ENCODE measurements at regions not wholly inside any gene's neighbourhood (a gene's known extent, or its start where the extent isn't known, plus 50 kb on each side); places are given as distances from the start of the nearest gene placed in this dataset.

GRCh38 chr5:8184455-8185063 is 315.6 kb downstream of the MTRR start:
- Histone ChIP-seq H3K4me3 (no peak overlapping the region), H3K4me1 (no peaks in the 10 kb centered on the region), H3K27ac (no peak overlapping the region), H3K27me3 (no peaks in the 10 kb centered on the region), H3K36me3 (no peaks in the 10 kb centered on the region), H3K9me3 (no peaks in the 10 kb centered on the region)
- TF ChIP-seq CTCF (IDR thresholded peaks at IDR 0.05), result peak; percentile 37 to 66
- no peak for DNase-seq (ENCODE audit: low spot score)

DNA sequence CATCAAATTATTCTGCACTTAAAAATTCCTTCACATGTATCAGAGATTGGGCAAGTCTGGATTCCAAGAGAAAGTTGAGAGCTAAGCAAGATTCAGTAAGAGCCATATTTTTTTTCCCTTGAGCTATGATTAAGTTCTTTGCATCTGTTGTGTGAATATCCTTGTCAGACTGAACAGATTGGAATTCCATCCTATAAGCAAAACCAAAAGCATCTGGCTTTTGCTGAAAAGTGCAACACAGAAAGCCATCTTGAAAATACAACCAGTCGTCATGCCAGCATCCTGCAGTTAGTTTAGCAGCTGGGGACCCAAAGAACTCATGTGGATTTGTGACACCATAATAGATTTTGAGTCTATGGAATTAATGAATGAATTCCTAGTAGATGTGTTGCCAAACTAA is 316.9 kb downstream of the MTRR start:
- TF ChIP-seq CTCF (IDR thresholded peaks at IDR 0.05), result no peak
- Histone ChIP-seq H3K27ac (no peak overlapping the region), H3K4me3 (no peak overlapping the region), H3K36me3 (no peaks in the 10 kb centered on the region), H3K27me3 (no peaks in the 10 kb centered on the region), H3K4me1 (no peaks in the 10 kb centered on the region), H3K9me3 (no peaks in the 10 kb centered on the region)
- DNase-seq (ENCODE audit: low spot score), result no peak

DNA sequence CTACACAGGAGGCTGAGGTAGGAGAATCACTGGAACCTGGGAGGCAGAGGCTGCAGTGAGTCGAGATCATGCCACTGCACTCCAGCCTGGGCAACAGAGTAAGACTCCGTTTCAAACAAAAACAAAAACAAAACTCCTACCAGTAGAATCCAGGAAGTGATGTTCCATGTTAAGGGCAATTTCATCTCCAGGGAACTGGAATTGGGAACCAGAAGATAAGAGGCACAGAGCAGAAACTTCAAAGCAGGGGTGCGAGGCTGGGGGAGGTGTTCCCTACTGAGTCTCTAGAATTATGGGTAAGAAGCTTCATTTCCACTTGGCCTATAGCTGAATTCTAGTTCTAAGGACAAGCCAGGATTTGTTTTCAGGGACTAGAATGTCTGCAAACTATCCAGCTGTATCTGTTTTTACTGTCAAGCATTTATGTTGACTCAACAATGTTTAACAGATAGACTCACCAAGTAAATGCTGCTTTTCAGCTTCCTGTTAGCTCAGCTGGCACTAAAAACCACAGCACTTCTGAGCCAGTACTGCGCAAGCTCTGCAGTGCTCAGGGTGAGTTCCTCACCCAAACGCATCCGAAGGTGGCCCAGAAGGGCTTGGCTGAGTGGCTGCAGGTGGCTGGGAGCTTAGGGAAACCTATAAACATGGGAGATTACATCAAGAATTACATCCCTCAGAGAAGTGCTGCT is 320.1 kb downstream of the MTRR start:
- H3K4me1 ChIP-seq, result no peaks in the 10 kb centered on the region
- no peaks in the 10 kb centered on the region for H3K9me3 ChIP-seq
- no peaks in the 10 kb centered on the region for H3K27me3 ChIP-seq
- no peaks in the 10 kb centered on the region for H3K36me3 ChIP-seq
- H3K27ac ChIP-seq, result no peak overlapping the region
- no peak for DNase-seq (ENCODE audit: low spot score)
- no peak for TF ChIP-seq CTCF (IDR thresholded peaks at IDR 0.05)
- H3K4me3 ChIP-seq, result no peak overlapping the region

DNA sequence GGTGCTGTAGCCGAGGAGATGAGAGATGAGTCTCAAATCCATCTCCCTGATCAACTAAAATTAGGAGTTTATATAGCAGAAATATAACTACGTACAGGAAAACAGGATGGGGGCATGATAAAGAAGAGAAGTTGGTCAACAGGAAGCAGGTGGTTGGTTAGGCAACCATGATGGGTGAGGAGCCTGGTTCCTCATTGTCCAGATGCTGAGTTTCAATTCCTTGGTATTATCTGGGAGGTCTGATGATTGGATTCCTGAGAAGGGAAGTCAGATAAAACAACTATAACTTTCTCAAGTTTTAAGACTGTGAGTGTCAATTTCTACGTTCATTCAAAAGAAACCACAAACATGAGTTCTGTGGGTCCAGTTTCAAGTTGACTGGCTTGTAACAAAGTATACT is 323.9 kb downstream of the MTRR start:
- H3K27me3 ChIP-seq, result no peaks in the 10 kb centered on the region
- no peak for DNase-seq (ENCODE audit: low spot score)
- no peaks in the 10 kb centered on the region for H3K9me3 ChIP-seq
- H3K36me3 ChIP-seq, result no peaks in the 10 kb centered on the region
- H3K4me3 ChIP-seq, result no peak overlapping the region
- H3K4me1 ChIP-seq, result no peaks in the 10 kb centered on the region
- H3K27ac ChIP-seq, result no peak overlapping the region
- TF ChIP-seq CTCF (IDR thresholded peaks at IDR 0.05), result no peak

DNA sequence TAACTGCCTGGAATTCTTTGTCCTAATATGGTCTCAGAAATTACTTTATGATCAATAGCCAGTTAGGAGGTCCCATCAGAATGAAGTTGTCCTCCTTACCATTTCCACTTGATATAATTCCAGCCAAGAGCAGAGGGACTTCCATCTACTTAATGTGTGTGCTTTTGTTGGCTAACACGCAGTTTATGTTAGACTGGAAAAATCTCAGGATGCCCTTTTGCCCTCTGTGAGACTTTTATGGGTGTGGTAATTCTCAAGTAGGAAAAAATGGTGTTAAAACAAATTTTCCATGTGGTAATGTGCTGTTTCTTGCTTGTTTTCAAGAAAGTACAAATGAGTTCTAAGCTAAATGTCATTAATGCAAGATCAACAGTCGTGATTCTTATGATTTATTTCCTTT is 327.1 kb downstream of the MTRR start:
- H3K27ac ChIP-seq, result no peak overlapping the region
- no peaks in the 10 kb centered on the region for H3K36me3 ChIP-seq
- no peaks in the 10 kb centered on the region for H3K27me3 ChIP-seq
- no peak for TF ChIP-seq CTCF (IDR thresholded peaks at IDR 0.05)
- no peaks in the 10 kb centered on the region for H3K9me3 ChIP-seq
- no peak overlapping the region for H3K4me3 ChIP-seq
- no peak for DNase-seq (ENCODE audit: low spot score)
- H3K4me1 ChIP-seq, result no peaks in the 10 kb centered on the region

DNA sequence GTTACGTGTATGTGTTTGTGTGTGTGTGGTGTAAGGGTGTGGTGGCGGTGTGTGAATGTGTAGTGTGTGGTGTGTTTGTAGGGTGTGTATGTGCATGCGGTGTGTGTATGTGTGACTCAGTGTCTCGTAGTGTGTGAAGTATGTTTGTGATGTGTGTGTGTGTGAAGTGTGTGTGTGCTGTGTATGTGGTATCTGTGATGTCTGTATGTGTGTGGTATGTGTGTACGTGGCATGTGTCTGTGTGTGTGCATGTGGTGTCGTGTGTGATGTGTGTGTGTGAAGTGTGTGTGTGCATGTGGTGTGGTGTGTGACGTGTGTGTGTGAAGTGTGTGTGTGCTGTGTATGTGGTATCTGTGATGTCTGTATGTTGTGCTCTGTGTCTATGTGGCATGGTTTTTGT is 339.4 kb downstream of the MTRR start:
- no peak overlapping the region for H3K4me3 ChIP-seq
- no peak overlapping the region for H3K27ac ChIP-seq
- H3K36me3 ChIP-seq, result no peaks in the 10 kb centered on the region
- no peak for DNase-seq (ENCODE audit: low spot score)
- TF ChIP-seq CTCF (IDR thresholded peaks at IDR 0.05), result no peak
- no peaks in the 10 kb centered on the region for H3K4me1 ChIP-seq
- no peaks in the 10 kb centered on the region for H3K27me3 ChIP-seq
- H3K9me3 ChIP-seq, result no peaks in the 10 kb centered on the region
